ENCODE measurements at regions not wholly inside any gene's neighbourhood (a gene's known extent, or its start where the extent isn't known, plus 50 kb on each side); places are given as distances from the start of the nearest gene placed in this dataset.

DNA sequence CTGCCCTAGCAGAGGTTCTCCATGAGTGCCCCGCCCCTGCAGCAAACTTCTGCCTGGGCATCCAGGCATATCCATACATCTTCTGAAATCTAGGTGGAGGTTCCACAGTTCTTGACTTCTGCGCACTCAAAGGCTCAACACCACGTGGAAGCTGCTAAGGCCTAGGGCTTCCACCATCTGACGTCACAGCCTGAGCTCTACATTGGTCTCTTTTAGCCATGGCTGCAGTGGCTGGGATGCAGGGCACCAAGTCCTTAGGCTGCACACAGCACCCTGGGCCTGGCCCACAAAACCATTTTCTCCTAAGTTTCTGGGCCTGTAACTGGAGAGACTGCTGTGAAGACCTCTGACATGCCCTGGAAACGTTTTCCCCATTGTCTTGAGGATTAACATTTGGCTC, 272.6 kb upstream of the PLXNA2 start:
- TF ChIP-seq, protein P1, sequence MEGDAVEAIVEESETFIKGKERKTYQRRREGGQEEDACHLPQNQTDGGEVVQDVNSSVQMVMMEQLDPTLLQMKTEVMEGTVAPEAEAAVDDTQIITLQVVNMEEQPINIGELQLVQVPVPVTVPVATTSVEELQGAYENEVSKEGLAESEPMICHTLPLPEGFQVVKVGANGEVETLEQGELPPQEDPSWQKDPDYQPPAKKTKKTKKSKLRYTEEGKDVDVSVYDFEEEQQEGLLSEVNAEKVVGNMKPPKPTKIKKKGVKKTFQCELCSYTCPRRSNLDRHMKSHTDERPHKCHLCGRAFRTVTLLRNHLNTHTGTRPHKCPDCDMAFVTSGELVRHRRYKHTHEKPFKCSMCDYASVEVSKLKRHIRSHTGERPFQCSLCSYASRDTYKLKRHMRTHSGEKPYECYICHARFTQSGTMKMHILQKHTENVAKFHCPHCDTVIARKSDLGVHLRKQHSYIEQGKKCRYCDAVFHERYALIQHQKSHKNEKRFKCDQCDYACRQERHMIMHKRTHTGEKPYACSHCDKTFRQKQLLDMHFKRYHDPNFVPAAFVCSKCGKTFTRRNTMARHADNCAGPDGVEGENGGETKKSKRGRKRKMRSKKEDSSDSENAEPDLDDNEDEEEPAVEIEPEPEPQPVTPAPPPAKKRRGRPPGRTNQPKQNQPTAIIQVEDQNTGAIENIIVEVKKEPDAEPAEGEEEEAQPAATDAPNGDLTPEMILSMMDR (IDR thresholded peaks at IDR 0.05), result no peak
- TF ChIP-seq POLR2A (IDR thresholded peaks at IDR 0.05) (no peak), POLR2AphosphoS5 (IDR thresholded peaks at IDR 0.05) (no peak), EP300 (IDR thresholded peaks at IDR 0.05; ENCODE audit: low read depth) (no peak)
